Esophagus mucosa (tissue), 1 donor: ENCODE measurements at regions not wholly inside any gene's neighbourhood (a gene's known extent, or its start where the extent isn't known, plus 50 kb on each side); places are given as distances from the start of the nearest gene placed in this dataset.
A peak's percentile ranks its signal among the peaks of the same experiment; 100 is the strongest.
"Not testable (repeated sequence)": the region's sequence is repeated elsewhere in the genome, so short reads cannot be mapped to it uniquely, and the experiment has no call there.

ENCODE experiments used
- ATAC-seq: fragments of 200-7000 bp; cut with Tn5 transposase; one replicate; pipeline ENCODE4 v1.9.1; 2020
- donor health status: DM: yes; HTN: yes; CAD: no.

DNA sequence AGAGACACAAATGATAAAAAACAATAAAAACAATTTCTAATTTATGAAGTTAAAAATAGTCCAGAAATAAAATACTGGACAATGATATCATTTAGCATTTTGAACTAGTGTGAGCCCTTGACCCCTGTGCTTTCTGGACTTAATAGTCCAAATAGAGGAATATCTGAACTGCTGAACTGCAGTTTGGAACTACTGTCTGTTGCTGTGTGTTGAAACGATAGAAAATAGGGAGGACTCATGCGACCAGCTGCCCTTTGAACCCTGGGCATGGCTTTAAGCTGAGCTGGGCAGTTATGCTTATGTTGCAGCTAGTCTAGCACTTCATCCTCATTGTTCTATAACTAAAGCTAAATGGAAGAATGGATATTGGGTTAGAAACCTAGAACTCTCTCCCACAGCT is 99.5 kb downstream of the FMR1NB start:
- no peak for ATAC-seq

DNA sequence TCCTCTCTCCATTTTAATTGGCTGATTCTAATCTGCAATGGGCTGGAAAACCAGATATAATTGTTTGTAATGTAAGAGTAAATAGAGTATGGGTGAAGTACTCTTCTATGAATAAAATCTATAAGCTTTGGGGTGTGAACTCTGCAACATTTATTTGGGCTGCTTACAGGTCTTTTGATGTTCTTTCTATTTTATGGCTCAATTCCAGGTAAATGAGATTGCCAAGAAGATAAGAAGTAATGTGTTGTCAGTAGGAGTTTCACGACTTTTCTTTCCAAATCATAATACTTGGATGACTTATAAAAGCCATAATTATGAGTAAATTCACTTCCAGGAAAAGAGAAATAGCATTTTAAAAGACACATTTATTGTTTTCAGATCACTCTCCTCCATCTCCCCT is 103.5 kb downstream of the FMR1NB start:
- no peak for ATAC-seq

DNA sequence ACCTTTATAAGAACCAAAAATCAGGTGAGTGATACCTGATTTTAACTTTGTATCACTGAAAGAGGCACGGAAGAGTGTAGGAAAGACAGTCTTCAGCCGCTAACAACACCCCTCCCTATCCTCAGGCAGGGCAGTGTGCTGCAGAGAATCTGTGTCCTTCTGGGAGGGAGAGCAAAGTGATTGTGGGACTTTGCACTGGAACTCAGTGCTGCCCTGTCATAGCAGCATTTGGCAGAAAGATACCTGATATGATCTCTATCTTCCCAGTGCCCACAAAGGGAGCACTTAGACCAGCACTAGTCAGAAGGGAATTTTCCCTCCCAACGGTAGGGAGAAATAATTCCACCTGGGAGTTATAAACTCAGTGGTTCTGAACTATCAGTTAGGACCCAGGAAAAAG is 139.0 kb downstream of the FMR1NB start:
- no peak for ATAC-seq

DNA sequence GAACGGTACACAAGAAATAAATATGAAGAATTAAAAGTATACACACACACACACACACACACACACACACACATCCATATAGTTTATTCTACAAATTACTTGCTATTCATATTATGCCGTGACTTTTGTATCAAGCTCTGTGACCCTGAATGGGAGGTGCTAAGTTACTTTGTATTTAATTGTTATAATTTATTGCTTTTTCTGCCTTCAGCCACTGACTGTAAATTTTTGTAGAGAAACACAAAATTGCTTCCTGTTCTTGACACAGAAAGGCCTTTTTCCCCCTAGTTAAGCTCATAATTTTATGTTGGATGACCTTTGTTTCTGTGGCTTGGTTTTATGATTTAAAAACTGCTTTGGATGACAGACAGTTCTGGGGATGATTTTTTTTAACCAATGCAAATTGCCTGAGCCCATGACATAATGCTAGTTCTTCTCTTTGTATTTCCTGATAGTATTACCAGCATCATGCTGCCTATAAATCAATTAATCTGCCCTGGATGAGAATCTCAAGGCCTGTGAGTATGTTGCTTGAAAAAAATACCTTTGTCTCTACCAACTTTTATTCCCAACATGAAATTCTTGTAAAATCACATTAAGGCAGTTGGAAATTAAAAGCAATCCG is 140.0 kb downstream of the FMR1NB start:
- no peak for ATAC-seq

DNA sequence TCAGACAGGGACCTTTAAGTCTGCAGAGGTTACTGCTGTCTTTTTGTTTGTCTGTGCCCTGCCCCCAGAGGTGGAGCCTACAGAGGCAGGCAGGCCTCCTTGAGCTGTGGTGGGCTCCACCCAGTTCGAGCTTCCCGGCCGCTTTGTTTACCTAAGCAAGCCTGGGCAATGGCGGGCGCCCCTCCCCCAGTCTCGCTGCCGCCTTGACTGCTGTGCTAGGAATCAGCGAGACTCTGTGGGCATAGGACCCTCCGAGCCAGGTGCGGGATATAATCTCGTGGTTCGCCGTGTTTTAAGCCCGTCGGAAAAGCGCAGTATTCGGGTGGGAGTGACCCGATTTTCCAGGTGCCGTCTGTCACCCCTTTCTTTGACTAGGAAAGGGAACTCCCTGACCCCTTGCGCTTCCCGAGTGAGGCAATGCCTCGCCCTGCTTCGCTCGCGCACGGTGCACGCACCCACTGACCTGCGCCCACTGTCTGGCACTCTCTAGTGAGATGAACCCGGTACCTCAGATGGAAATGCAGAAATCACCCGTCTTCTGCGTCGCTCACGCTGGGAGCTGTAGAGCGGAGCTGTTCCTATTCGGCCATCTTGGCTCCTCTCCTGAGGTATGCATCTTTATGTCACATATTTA is 147.9 kb downstream of the FMR1NB start:
- ATAC-seq = not testable (repeated sequence)

DNA sequence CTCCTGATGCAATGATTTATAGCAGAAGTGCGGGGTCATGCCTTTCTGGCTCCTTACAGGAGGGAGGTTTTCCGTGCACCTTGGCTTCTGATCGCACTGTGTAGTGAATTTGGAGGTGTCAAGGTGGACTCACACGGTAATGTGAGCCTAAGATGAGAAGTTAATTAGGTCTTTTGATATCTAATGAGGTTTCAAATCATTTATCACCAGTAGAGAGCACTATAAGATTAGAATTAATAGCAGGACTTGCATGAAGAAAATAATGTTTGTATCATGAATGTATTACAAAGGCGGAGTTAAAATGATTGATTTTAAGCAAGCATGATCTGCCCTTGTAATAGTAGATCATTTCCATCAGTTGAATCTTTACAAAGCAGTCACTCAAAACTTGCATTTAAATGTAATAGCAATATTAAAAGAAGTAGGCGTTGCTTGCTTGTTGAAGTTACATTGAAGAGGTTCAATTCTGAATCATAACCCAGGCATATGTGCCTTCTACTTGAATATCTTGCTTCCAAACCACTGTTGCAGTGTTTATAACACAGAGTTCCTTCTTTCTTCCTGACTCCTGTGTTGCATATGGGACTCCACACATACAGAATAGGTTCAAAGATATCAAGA is 152.1 kb downstream of the FMR1NB start:
- ATAC-seq = no peak

DNA sequence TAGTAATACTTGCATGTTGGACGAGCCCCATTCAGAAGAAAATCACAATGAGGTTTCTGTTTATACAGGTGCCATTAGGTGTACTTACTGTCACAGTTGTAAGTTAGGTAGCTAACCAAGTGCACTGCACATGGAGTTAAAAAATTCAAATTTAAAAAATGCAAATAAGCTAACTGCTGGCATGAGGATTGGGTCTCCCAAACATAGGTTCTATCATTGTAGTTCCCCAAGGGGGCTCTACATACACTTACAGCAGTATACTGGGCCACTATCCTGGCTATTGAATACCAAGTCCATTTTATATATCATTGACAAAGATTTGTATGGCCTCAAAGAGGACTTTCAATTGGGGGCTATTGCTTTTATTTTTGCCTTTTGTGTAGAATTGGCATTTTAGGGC is 153.4 kb downstream of the FMR1NB start:
- ATAC-seq = no peak

DNA sequence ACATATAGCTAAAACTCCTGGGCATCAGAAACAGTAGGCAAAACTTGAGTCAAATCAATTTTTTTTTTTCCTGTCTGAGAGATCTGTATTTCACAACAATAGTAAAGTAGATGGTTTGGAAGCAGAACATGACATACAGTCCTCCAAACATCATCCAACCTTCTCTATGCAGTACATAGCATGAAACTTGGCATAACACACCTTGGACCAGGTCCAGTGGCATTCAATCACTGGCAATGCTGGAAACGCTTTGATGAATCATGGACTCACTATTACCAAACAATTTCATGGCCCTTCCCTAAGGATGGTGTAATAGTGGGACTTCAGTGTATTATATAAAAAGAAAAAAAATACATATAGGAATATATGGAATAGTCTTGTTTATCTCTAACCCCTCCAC is 154.6 kb downstream of the FMR1NB start:
- ATAC-seq = peak; percentile 69

DNA sequence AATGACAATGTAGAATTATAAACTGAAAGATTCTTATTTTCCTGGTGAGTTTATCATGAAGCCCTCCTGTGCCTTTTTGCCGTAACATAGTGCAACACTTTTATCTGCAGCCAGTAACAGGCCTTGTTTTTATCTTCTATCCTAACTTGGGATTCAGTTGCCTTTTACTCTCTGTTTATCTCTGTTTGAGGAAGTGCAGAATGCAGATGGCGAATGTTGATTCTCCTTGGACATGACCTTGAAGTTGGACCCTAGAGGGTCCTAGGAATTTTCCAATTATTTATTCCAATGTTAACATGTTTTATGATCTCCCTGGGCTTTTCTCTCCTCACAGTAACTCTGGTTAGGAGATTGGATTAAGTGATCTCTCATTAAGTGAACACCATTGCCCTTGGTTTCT is 165.0 kb downstream of the FMR1NB start:
- no peak for ATAC-seq

DNA sequence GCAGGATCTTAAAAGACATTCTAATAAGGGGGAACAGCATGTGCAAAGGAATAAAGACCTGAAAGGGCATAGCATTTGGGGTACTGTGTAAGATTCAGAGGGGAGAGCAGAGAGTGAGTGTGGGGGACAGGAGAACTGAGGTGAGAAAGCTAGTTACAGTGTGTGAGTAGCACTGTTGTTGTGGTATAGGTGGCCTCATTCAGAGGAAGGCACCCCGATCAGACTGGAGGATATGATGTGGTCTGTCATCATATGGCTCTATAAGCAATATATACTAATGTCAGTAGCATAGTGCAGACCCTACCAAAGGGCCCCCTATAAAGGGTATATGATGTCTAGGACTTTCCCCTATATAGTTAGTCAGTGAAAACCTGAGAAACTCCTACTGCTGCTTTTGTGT is 175.8 kb downstream of the FMR1NB start:
- no peak for ATAC-seq

DNA sequence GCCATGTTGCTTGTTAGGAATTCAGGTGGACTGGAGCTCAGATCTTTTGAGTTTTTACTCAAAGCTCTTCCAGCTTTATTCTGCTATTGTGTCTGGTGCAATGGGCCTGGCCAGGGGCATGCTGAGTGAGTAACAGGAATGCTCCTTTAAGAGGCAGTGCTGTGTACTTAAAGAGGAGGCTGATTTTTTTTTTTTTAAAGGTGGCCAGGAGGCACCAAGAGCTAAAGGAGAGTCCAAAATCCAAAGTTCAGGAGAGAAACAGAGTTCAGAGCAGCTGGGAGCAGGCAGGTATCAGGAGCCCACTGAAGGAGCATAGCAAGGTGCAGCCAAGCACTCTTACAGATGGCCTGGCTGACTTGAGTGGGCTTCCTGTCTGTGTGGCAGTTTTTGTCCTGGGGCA is 178.7 kb downstream of the FMR1NB start:
- no peak for ATAC-seq

DNA sequence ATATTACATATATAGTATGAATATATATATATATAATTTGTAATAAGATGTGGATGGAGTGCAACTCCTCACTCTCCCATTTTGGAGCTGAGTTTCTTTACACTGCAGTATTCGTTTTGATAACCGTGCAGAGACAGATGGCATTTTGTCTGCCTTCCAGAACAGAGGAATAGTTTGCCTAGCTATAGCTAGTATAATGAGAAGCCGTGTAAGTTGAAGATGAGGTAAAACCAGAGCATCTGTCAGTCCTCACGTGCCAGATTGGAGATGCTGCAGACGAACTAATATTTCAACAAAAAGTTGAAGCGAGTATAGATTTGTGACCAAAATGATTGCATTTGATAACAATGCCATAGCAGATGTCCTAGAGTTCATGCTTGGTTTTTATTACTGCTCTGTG is 180.6 kb downstream of the FMR1NB start:
- no peak for ATAC-seq

DNA sequence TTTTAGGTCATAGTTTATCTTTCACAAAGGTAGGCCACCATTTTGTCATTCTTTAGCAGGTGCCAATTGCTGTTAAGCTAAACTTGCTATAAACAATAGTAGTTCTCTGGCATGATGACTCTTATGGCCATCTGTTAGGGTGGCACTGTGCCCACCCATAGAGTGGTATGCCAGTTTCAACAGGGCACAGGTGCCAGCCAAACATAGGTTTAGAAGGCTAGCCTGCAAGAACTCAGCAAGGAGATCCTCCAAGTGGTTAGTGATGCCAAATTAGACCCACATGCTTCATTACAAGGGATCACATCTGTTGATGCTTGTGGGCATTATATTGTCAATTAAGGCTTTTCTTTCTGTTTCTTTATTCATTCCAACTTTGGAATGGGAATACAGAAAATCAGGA is 204.5 kb downstream of the FMR1NB start:
- ATAC-seq = no peak

DNA sequence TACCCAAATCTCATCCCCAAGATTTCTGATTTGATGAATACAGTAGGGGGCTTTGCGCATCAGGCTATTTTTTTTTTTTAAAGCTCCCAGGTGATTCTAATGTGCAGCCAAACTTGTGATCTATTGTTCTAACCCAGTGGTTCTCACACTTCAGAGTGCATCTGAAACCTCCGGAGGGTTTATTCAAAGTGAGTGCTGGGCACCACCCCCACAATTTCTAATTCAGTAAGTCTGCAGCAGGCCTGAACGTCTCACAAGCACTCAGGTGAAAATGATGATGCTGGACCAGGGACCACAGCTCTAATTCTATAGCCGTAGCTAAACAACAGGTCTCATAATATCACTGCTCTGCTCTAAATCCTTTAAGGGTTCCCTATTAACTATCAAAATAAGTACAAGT is 211.4 kb downstream of the FMR1NB start:
- no peak for ATAC-seq

DNA sequence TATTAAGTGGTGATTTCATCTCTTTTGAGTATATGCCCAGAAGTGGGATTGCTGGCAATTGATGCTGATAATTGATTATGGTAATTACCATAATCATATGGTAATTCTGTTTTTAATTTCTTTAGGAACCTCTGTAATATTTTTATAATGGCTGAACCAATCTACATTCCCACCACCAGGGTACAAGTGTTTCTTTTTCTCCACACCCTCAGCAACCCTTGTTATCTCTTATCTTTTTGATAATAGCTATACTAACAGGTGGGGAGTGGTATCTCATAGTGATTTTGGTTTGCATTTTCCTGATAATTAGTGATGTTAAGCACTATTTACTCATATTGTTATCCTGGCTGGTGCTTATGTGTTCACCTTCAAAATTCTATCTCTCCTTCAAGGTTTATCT is 212.6 kb downstream of the FMR1NB start:
- no peak for ATAC-seq

DNA sequence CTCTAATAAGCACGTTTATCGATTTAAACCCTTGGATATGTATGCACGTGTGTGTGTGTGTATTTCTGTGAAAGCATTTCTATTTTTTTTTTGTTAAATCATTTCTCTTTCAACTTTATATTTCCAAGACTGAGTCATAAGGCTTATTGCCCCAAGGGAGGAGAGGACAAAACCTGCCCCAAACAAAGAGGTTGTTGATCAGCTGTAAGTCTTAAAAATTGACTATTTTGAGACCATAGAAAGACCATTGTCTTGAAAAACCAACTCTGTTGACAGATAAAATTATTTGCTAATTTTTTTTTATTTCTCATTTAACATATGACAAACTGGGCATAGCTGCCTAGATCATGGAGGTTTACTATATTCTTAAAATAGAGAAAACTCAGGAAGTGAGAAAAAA is 222.4 kb downstream of the FMR1NB start:
- no peak for ATAC-seq

DNA sequence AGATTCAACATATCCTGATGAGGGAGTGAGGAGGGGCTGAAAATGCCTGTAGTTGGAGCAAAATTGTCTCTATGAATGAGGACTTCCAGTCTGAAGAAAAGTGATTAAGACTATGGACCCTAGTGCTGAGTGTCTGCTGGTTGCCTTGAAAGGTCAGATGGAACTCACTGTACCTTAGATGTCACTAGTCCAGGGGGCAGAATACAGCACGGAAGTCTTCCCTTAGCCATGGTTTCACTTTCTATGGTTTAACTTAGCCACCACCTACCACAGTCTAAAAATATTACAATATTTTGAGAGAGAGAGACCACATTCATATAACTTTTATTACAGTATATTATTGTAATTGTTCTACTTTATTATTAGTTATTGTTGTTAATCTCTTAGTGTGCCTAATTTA is 223.1 kb downstream of the FMR1NB start:
- no peak for ATAC-seq

DNA sequence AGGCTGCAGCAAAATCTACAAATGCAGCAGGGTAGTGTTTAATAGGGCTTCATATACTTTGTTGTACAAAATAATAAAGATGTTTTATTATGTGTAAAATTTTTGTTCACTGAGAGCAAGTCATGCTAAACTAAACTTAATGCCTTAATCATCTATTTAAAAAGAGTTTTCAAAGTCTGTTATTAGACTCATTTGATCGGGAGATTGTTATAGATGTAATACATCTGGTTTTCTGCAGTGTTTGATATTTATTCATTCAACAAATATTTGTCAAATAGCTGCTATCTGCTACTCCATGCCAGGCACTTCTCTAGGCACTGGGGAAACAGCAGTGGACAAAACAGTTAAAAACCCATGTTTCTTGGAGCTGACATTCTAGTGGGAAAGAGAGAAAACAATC is 233.6 kb downstream of the FMR1NB start:
- ATAC-seq = no peak

DNA sequence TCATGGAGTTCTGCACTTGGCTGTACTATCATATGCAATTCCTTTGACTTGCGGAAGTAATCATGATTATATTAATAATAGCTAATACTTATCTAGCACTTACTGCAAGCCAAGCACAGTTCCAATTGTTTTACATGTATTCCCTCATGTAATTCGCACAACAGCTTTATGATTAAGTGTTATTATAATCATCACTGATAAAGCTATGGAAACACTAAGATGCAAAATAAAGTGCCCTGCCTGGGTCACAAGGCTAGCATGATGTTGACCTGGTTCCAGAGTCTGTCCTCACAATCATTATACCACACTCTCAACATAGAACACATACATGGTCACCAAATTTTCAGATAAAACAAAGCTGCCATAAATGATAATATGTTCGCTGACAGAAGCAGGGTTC is 234.6 kb downstream of the FMR1NB start:
- no peak for ATAC-seq

DNA sequence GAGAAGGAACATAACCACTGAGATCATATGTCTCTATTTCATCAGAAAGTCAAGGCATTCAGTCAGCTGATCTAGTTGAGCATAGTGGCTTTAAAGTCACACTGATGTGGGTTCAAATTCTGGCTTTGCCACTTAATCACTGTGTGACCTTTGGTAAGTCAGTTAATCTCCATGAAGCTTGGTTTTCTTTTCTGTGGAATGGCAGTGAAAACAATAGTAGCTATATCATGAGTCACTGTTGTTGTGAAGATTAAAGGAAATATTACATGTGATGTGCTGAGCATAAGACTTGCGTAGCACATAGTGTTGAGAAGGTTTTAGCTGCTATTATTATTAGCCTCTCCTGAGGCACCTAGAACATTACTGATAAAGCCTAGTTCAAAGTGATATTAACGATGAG is 242.2 kb downstream of the FMR1NB start:
- ATAC-seq = no peak

DNA sequence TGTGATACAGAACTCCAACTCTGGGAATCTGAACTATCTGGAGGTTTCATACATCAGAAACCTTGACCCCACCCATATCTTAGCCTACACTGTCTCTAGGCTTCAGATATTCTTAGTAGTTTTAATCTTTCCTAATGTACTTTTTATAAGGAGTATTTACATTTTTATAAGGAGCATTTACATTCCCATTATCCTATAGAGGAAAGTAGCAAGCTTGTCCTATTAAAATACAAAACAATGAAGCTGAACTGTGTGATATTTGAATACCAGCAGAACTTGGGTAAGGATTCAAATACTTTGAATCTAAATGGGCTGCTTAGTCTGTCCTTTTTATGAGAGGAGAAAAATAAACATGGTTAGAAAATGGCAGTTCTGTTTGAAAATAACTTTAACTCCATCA is 247.4 kb downstream of the FMR1NB start:
- ATAC-seq = no peak

DNA sequence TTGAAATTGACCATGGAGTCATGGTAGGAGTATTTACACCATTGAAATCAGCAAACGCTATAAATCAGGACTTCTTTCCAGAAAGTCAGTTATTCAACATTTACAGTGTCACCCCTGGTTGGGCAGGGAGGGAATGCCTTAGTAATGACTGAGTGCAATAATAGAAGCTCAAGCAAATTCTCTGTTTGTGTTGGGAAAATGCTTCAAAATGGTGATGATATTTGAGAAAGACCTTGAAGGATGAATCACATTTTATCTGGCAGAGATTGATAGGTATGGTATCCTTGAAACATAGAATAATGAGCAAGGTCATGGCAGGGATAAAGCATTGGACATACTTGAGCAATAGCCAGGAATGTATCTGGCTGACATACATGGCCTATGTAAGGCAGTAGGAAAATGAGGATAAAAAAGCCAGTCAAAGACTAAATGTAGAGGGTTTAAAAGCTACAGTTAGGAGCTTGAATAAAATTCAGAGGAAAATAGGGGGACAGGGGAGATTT is 248.7 kb downstream of the FMR1NB start:
- ATAC-seq = no peak

DNA sequence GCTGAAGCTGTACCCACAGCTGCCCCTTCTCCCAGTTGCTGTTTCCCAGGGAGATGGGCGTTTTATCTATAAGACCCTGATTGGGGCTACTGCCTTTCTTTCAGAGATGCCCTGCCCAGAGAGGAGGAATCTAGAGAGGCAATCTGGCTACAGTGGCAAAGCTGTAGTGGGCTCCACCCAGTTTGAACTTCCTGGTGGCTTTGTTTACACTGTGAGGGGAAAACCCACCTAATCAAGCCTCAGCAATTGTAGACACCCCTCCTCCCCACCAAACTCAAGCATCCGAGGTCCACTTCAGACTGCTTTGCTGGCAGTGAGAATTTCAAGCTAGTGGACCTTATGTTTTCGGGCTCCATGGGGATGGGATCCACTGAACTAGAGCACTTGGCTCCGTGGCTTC is 240.4 kb upstream of the AFF2 start:
- ATAC-seq = no peak

DNA sequence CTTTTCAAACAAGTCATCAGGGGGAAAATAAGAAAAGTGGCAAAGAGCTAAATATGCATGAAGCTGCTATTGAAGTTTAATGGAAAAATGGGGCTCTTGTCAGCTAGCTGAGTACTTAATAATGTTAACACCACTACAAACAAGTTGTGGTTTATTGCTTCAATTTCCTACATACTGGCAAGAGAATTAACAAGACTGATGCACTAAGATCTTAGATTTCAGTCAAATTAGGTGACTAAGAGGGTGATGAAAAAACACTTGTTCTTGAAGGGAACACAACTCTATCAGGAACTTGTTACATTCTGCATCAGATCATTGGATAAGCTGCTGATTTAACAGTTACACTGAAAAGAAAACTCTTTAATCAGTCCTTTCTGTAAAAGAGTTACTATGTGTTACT is 234.6 kb upstream of the AFF2 start:
- ATAC-seq = no peak
